ENCODE measurements at regions not wholly inside any gene's neighbourhood (a gene's known extent, or its start where the extent isn't known, plus 50 kb on each side); places are given as distances from the start of the nearest gene placed in this dataset.
"Not testable (repeated sequence)": the region's sequence is repeated elsewhere in the genome, so short reads cannot be mapped to it uniquely, and the experiment has no call there.

GRCh38 chr4:29762151-29762550 is 958.0 kb upstream of the PCDH7 start:
- DNase-seq (ENCODE audit: low read depth in 2 of 2): no peak
- no peak for TF ChIP-seq CTCF (IDR thresholded peaks at IDR 0.05; ENCODE audit: low read depth, low read length)
- no peak overlapping the region for H3K4me3 ChIP-seq (replicated peaks in 1 of 2; ENCODE audit: low read depth in 2 of 2, low read length in 2 of 2)

GRCh38 chr4:29770627-29771026 is 949.5 kb upstream of the PCDH7 start:
- TF ChIP-seq CTCF (IDR thresholded peaks at IDR 0.05; ENCODE audit: low read depth, low read length): no peak
- no peak overlapping the region for H3K4me3 ChIP-seq (replicated peaks in 1 of 2; ENCODE audit: low read depth in 2 of 2, low read length in 2 of 2)
- no peak for DNase-seq (ENCODE audit: low read depth in 2 of 2)

GRCh38 chr4:29788123-29788522 is 932.0 kb upstream of the PCDH7 start:
- not testable (repeated sequence) for H3K4me3 ChIP-seq (replicated peaks in 1 of 2; ENCODE audit: low read depth in 2 of 2, low read length in 2 of 2); DNase-seq (ENCODE audit: low read depth in 2 of 2)

- DNase-seq (ENCODE audit: low read depth in 2 of 2): no peak
- no peak overlapping the region for H3K4me3 ChIP-seq (replicated peaks in 1 of 2; ENCODE audit: low read depth in 2 of 2, low read length in 2 of 2)
- TF ChIP-seq CTCF (IDR thresholded peaks at IDR 0.05; ENCODE audit: low read depth, low read length): no peak
These were observed 914.9 kb upstream of the PCDH7 start for GRCh38 chr4:29805245-29805644.

GRCh38 chr4:29805916-29806480 is 914.2 kb upstream of the PCDH7 start:
- TF ChIP-seq CTCF (IDR thresholded peaks at IDR 0.05; ENCODE audit: low read depth, low read length): no peak
- no peak for DNase-seq (ENCODE audit: low read depth in 2 of 2)
- H3K4me3 ChIP-seq (replicated peaks in 1 of 2; ENCODE audit: low read depth in 2 of 2, low read length in 2 of 2): no peak overlapping the region

- no peak overlapping the region for H3K4me3 ChIP-seq (replicated peaks in 1 of 2; ENCODE audit: low read depth in 2 of 2, low read length in 2 of 2)
- no peak for DNase-seq (ENCODE audit: low read depth in 2 of 2)
- TF ChIP-seq CTCF (IDR thresholded peaks at IDR 0.05; ENCODE audit: low read depth, low read length): no peak
These were observed 902.2 kb upstream of the PCDH7 start for GRCh38 chr4:29817961-29818360.

GRCh38 chr4:29829067-29829466 is 891.1 kb upstream of the PCDH7 start:
- TF ChIP-seq CTCF (IDR thresholded peaks at IDR 0.05; ENCODE audit: low read depth, low read length): no peak
- DNase-seq (ENCODE audit: low read depth in 2 of 2): no peak

More at GRCh38 chr4:29829067-29829466, 891.1 kb upstream of the PCDH7 start:
- no peak overlapping the region for H3K4me3 ChIP-seq (replicated peaks in 1 of 2; ENCODE audit: low read depth in 2 of 2, low read length in 2 of 2)

Measured in cardiac fibroblast (primary cell).